ENCODE measurements at regions not wholly inside any gene's neighbourhood (a gene's known extent, or its start where the extent isn't known, plus 50 kb on each side); places are given as distances from the start of the nearest gene placed in this dataset.

DNA sequence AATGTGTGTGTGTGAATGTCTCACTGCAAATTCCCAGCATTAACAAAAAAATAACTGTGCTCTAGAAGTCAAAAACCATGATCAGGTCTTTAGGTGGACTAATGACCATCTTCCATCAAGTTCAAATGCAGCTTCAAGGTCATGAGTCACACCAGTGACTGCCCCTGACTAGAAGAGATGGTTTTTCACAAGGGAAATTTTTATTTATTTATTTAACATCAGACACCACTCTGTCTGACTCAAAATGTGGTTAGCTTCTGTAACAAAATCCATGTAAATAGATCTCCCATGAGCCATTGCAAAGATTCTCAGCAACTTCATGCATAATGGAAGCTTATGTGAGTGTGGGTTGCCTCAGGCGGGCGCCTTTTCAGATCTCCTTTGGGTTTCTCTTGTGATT is 219.2 kb downstream of the KIT start:
- TF ChIP-seq, protein P1, sequence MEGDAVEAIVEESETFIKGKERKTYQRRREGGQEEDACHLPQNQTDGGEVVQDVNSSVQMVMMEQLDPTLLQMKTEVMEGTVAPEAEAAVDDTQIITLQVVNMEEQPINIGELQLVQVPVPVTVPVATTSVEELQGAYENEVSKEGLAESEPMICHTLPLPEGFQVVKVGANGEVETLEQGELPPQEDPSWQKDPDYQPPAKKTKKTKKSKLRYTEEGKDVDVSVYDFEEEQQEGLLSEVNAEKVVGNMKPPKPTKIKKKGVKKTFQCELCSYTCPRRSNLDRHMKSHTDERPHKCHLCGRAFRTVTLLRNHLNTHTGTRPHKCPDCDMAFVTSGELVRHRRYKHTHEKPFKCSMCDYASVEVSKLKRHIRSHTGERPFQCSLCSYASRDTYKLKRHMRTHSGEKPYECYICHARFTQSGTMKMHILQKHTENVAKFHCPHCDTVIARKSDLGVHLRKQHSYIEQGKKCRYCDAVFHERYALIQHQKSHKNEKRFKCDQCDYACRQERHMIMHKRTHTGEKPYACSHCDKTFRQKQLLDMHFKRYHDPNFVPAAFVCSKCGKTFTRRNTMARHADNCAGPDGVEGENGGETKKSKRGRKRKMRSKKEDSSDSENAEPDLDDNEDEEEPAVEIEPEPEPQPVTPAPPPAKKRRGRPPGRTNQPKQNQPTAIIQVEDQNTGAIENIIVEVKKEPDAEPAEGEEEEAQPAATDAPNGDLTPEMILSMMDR (IDR thresholded peaks at IDR 0.05): no peak
- TF ChIP-seq POLR2A (IDR thresholded peaks at IDR 0.05): no peak
- 98 to 99% methylated on average over 2 of the region's 2 CpGs for WGBS, 2 donors
- no peak for DNase-seq

DNA sequence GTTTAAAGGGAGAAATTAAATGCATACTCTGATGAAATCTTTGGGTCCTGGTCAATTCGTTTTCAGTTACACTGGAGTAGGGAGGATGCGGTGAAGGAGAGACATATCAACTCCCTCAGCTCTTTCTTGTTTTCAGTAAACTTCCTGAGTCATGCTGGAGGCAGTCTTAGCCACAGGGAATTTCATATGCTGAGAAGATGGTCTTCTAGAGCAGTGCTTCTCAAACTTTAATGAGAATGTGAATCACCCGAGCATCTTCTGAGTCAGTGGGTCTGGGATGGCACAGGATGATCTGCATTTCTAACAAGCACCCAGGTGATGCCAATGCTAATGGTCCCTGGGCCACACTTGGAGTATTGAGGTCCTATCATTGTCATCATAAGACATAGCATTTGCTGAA is 214.5 kb downstream of the KIT start:
- Histone ChIP-seq H3K27me3 (no peaks in the 10 kb centered on the region), H3K27ac (no peak overlapping the region), H3K9me3 (no peaks in the 10 kb centered on the region), H3K4me3 (replicated peaks in 1 of 3) (no peak overlapping the region), H3K36me3 (no peaks in the 10 kb centered on the region), H3K4me1 (no peaks in the 10 kb centered on the region)
- TF ChIP-seq, protein P1 (IDR thresholded peaks at IDR 0.05): no peak
- TF ChIP-seq POLR2A (IDR thresholded peaks at IDR 0.05): no peak
- intact Hi-C loops (cut with DNase I): no loop called here
- no peak for DNase-seq
- 86 to 90% methylated on average over 3 of the region's 3 CpGs for WGBS, 2 donors

More for the DNA sequence above, 219.2 kb downstream of the KIT start:
- no peaks in the 10 kb centered on the region for H3K9me3 ChIP-seq
- intact Hi-C loops (cut with DNase I): no loop called here
- H3K4me1 ChIP-seq: peaks cover 0 to 6% of the 10 kb centered on the region in 2 donors
- H3K27ac ChIP-seq: no peak overlapping the region
- H3K4me3 ChIP-seq (replicated peaks in 1 of 3): no peak overlapping the region
- H3K27me3 ChIP-seq: no peaks in the 10 kb centered on the region
- no peaks in the 10 kb centered on the region for H3K36me3 ChIP-seq

DNA sequence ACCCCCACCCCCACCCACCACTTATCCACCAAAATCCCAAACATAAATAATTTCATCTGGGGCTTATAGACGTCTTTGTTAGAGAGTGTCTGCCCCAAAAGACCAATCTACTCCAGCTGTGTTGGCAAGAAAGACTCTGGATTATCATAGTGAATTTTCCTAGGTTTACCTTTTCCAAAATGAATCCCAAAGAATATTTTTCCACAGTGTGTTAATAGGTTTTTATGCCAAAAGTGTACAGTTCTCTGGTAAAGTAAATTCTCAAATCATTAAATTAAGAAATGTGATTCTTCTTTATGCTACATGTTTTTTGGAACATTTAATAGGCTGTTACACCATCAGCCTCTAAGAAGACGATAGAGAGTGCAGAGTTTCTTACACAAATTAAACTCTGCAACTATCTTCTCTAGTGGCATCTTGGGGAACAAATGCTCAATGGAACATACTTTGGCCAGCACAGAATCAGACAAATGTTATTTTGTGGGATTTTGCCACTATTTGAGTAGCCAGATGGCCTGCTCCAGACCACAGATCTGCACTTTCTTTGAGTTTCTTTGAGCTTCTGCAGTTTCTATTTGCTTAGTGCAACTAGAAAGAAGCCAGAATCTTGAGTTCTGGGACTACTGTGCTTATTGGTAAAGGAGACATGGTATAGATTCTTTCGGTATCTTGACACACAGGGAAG is 206.0 kb downstream of the KIT start:
- H3K27ac ChIP-seq: no peak overlapping the region
- no peaks in the 10 kb centered on the region for H3K27me3 ChIP-seq
- no peaks in the 10 kb centered on the region for H3K4me1 ChIP-seq
- no peak overlapping the region for H3K4me3 ChIP-seq (replicated peaks in 1 of 3)
- no peaks in the 10 kb centered on the region for H3K9me3 ChIP-seq
- 90 to 92% methylated on average over 3 of the region's 3 CpGs for WGBS, 2 donors
- TF ChIP-seq POLR2A (IDR thresholded peaks at IDR 0.05): no peak
- TF ChIP-seq, protein P1 (IDR thresholded peaks at IDR 0.05): no peak
- H3K36me3 ChIP-seq: no peaks in the 10 kb centered on the region
- DNase-seq: no peak
- intact Hi-C loops (cut with DNase I): no loop called here

DNA sequence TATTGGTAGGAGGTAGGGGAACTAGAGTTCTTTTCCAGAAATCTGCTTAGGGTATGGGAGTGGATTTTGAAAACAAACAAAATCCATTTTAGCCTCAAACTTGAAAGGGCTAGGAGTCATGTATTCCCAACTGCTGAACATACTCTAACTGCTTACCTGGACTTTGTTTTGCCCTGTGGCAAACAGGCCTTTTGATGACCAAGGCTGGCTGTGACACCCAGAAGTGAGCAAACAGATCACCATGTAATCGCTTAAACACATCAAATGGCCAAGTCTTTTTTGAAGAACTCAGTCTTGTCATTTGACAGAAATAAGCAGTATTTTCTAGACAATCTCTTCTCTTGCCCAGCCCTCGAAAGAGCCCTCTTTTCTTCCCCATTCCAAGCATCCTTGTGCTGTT is 203.4 kb downstream of the KIT start:
- intact Hi-C loops (cut with DNase I): no loop called here
- peaks cover 0 to 4% of the 10 kb centered on the region in 2 donors for H3K4me1 ChIP-seq
- H3K36me3 ChIP-seq: no peaks in the 10 kb centered on the region
- no peaks in the 10 kb centered on the region for H3K9me3 ChIP-seq
- TF ChIP-seq POLR2A (IDR thresholded peaks at IDR 0.05): no peak
- TF ChIP-seq, protein P1 (IDR thresholded peaks at IDR 0.05): no peak
- WGBS, 2 donors: 88 to 91% methylated on average over 2 of the region's 2 CpGs
- H3K4me3 ChIP-seq (replicated peaks in 1 of 3): no peak overlapping the region
- H3K27me3 ChIP-seq: no peaks in the 10 kb centered on the region
- no peak overlapping the region for H3K27ac ChIP-seq
- DNase-seq: no peak

DNA sequence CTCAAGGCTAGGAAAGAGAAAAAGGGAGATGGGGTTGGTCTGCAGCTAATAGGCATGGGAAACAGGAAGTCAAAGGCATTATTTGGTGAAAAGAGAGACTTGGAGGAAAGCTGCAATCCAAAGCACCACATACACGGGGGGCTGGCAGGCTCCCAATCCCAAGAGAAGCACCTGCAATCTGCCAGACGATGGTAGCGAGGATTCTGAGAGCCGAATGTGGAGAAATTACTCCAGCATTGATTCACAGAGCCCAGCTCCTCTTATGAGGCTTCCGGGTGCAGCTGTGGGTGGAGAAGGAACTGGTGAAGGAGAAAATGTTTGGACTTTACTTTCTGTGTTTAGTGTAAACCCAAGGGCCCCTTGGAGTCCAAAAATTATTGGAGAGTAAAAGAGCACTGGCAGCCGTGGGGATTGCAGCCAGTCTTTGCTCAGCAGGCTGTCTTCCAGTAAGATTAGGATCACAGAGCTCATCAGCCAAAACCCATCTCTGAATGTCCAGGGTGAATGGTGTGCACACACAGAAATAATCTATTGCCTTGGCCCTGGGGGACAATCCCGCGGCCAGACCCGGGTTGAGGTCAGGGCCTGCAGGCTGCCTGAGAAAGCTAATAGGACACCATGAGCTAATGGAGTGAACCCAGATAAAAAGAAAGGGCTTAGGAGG is 197.6 kb downstream of the KIT start:
- peaks cover 21 to 59% of the 10 kb centered on the region in 2 donors for H3K4me1 ChIP-seq
- H3K4me3 ChIP-seq (replicated peaks in 1 of 3): no peak overlapping the region
- H3K9me3 ChIP-seq: no peaks in the 10 kb centered on the region
- H3K27me3 ChIP-seq: no peaks in the 10 kb centered on the region
- no peaks in the 10 kb centered on the region for H3K36me3 ChIP-seq
- peak overlapping the region; percentile 73 to 84 (median 73) for H3K27ac ChIP-seq
- intact Hi-C loops (cut with DNase I): no loop called here
- WGBS, 2 donors: 24 to 29% methylated on average over 9 of the region's 9 CpGs
- DNase-seq: peak; percentile 63 to 72
- no peak for TF ChIP-seq POLR2A (IDR thresholded peaks at IDR 0.05)
- TF ChIP-seq, protein P1 (IDR thresholded peaks at IDR 0.05): no peak
